Stimulated activated CD4-positive, alpha-beta T cell treated with anti-CD3 and anti-CD28 coated beads, Interleukin-12 subunit alpha, Interleukin-12 subunit beta, amount 100 ng/mL, for 4 hours (primary cell): ENCODE measurements at regions not wholly inside any gene's neighbourhood (a gene's known extent, or its start where the extent isn't known, plus 50 kb on each side); places are given as distances from the start of the nearest gene placed in this dataset.
"Not testable (repeated sequence)": the region's sequence is repeated elsewhere in the genome, so short reads cannot be mapped to it uniquely, and the experiment has no call there.

ENCODE experiments used
- DNase-seq: peaks from one replicate; pipeline ENCODE4 v3.0.0-alpha.2; 2020

DNA sequence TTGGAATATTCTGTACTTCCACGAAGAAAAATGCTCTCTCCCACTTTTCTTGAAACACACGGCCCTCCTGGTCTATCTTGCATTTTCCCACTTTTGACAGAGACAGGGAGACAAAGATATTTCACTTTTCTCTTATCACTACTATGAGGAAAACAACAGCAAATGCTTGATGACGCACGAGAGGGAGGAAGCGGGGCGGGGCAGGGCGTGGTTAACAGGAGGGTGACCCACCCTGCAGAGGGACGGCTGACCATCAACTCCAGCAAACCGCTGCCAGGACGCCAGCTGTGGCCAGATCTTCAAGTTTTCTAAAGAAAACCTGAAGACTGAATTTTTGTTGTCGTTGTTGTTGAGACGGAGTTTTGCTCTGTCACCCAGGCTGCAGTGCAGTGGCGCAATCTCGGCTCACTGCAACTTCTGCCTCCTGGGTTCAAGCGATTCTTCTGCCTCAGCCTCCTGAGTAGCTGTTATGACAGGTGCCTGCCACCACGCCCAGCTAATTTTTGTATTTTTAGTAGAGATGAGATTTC is 63.8 kb downstream of the NSUN5 start:
- DNase-seq, result not testable (repeated sequence)

DNA sequence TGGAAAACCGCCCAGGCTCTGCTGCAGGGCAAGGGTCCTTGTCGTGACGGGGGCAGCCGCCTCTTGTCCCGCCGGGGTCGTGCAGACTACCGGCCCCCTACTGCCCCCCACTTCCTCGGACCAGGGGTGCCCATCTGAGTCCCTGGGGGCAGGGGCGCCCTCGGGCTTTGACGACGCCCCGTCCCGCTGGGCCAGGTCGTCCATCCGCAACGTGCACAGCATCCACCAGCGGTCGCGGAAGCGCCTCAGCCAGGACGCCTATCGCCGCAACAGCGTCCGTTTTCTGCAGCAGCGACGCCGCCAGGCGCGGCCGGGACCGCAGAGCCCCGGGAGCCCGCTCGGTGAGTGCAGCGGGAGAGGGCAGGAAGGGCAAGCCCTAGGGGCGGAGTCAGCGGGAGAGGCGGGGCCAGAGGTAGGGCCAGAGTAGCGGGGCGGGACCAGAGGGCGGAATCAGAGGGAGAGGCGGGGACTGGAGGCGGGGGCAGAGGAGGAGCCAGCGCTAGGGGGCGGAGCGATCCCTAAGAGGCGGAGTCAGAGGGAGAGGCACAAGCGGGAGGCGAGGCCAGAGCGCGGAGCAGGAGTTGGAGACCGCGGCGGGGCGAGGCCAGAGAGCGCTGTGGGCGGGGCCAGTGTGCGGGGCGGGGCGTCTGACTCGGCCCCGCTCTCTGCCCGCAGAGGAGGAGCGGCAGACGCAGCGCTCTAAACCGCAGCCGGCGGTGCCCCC is 73.5 kb downstream of the NSUN5 start:
- DNase-seq, result peak; percentile 91

DNA sequence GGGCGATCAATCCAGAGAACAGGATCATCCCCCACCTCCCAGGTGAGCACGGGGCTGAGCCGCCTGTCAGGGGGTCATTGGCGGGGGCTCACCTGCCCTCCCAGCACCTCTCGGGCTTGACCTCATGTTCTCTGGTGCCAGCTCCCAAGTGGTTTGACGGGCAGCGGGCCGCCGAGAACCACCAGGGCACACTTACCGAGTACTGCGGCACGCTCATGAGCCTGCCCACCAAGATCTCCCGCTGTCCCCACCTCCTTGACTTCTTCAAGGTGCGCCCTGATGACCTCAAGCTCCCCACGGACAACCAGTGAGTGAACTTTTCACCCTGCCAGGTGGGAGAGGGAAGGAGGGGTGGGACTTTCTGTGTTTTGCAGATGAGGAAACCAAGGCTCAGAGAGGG is 82.9 kb downstream of the NSUN5 start:
- DNase-seq, result not testable (repeated sequence)

DNA sequence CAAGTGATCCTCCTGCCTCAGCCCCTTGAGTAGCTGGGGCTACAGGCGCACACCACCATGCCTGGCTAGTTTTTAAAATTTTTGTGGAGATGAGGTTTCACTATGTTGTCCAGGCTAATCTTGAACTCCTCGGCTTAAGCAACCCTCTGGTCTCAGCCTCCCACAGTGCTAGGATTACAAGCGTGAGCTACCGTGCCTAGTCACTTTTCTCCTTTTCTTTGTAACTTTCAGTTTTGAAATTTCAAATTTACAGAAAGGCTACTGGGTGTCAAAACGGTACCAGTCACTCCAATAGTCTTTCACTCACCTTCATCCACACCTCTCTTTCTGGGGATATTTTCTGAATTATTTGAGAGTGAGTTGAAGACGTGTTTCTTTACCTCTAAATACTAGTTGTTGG is 86.9 kb downstream of the NSUN5 start:
- DNase-seq, result not testable (repeated sequence)

DNA sequence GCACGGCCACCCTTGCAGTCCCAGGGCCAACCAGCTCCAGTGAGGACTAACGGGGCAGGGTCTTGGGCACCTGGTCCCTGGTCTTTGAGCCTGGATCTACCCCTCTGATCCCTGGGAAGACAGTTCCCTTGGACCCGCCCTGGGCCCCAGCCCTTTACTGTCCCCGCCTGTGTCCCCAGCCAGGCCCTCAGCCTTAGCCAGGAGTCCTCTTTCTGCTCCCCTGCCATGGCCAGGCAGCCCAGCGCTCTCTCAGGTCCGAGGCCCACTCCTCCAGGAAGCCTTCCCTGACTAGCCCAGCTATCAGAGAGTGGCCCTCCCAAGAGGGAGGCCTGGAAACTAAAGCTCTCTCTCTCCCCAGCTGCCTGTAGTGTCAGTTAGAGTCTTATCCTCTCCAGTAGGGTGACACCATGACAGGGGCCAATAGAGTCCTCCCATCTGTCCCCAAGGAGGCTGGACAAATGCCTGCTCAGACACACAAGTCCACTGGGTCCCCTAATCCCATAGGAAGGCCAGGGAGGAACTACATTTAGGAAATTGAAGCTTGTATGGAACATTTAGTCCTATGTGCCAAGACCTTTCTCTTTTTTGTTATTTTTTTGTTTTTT is 87.8 kb downstream of the NSUN5 start:
- DNase-seq, result not testable (repeated sequence)

DNA sequence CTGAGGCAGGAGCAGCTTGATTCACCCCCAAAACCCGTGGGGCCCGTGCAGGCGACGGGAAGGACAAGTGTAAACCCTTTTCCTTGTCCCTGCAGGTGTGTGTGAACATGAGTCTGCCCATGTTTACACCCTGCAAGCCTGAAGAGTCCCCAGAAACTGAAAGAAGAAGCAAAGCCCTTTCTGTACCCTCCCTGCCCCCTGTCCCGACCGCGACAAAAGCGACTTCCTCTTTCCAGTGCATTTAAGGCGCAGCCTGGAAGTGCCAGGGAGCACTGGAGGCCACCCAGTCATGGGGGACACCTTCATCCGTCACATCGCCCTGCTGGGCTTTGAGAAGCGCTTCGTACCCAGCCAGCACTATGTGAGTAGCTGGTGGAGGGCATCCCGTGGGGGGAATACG is 88.3 kb downstream of the NSUN5 start:
- DNase-seq, result not testable (repeated sequence)

DNA sequence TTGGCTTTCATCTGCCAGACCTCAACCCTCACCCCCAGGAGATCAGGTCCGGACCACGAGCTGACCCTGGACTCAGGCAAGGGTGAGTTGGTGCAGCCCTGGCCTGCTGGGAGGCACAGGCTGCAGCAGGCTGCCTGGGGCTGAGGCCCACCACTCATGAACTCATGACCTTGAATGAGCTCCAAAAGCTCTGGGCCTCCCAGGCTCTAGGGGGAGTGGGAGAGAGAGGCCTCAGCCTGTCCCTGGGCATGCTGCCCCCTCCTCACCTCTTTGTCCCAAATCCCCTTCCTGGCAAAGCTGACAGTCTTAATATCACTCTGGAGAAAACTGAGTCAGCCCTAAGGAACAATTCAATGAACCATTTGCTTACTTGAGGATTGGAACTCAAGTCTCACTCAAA is 89.8 kb downstream of the NSUN5 start:
- not testable (repeated sequence) for DNase-seq

DNA sequence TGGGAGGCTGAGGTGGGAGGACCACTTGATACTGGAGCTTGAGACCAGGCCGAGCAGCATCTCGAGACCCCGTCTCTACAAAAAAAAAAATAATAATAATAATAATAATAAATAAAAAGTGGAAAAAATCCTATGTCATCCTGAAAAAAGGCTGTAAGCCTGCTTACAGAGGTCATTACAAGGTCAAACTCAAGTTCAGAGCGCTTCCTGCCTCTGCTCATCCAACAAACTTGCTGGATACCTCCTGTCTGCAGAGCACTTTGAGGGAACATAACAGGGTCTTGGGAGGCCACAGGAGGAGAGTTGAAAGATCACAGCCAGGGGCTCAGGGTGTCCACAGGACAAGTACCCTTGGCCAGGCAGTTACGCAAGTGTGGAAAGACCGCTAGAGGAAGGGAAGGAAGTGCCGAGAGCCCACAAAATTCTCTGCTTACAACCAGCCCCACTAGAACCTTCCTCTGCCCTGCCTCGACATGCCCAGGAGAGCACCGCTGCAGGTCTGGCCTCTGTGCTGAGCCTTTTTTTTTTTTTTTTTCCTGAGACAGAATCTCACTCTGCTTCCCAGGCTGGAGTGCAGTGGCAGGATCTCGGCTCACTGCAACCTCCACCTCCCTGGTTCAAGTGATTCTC is 92.5 kb downstream of the NSUN5 start:
- DNase-seq, result not testable (repeated sequence)

DNA sequence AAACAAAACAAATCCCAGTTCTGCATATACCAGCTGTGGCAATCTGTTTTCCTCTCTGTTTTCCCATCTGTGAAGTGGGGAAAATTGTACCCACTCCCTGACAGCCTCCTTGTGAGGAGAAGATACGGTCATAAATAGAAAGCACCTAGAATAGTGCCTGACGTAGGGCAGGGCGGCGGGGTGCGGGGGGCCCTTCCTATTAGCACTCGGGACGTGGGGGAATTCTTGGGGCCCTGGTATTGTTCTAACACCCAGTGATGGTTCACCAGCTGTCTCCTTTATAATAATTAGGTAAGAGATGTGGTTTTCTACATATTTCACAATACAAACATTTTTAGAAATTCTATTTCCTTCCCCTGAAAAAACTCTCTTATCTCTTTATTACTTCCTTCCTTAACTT is 93.4 kb downstream of the NSUN5 start:
- DNase-seq, result not testable (repeated sequence)

DNA sequence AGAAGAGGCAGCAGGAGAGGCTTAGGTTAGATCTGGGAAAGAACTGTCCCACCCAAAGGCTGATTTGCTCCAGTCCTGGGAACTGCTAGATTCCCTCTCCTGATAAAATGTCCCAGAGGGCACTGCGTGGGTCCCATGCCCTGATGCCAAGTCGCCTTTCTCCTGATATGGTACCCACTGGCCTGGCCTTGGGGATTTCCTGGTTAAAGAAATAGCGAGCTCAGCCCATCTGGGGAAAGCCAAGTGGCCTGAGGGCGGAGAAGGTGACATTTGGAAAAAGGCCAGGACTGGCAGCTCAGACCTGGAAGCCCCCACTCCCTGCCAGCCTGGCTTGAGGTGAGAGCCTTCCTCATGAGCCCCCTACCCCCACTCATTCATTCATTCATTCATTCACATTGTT is 94.2 kb downstream of the NSUN5 start:
- not testable (repeated sequence) for DNase-seq

DNA sequence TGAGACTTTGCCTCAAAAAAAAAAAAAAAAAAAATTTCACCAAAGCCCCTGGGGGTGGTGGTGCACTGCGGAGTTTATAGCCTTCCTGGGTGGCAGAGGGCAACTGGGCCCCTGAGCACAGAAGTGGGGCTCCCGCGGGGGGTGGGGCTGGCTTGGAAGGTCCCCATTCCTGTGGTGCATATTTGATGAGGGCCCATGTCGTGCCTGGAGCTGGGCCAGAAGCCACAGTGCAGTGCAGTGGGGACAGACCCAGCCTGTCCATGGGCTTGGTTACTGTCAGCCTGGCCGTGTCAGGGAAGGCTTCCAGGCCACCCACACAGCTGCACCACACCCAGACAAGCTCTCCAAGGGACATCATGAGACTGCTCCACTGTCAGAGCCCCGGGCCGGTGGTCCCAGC is 95.5 kb downstream of the NSUN5 start:
- not testable (repeated sequence) for DNase-seq

DNA sequence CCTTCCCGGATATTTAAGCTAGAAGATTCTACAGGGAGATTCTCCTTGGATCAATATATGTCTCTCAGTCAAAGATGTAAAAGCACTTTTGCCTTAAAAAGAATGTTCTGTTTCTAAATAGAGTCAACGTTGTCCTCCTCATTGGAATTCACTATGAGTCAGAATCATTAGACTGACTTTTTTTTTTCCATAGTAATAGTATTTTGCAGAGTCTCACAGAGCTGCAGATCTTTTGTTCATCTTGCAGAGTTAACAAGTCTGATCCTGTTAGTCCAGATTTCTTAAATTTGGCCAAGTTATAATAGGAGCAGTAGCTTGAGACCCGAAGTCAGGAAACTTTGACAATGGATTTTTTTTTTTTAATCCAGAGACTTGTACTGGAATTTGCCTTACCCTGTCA is 103.0 kb downstream of the NSUN5 start:
- not testable (repeated sequence) for DNase-seq

DNA sequence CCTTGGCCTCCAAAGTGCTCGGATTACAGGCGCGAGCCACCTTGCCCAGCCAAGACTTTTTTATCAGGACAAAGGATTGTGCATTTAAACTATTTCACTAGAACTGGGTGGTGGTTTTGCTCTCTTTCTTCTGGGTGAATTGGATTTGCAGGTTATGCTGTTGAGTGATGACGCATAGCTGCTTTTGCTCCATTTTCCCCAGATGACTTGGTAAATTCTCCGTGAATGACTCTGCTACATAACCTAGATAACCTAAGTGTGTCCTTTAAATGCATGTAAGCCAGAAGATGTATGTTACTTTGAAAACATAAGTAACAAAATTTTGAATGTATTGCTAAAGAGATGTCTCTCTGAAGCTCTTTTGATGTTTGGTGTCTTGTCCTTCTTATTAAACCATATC is 103.7 kb downstream of the NSUN5 start:
- DNase-seq, result not testable (repeated sequence)

DNA sequence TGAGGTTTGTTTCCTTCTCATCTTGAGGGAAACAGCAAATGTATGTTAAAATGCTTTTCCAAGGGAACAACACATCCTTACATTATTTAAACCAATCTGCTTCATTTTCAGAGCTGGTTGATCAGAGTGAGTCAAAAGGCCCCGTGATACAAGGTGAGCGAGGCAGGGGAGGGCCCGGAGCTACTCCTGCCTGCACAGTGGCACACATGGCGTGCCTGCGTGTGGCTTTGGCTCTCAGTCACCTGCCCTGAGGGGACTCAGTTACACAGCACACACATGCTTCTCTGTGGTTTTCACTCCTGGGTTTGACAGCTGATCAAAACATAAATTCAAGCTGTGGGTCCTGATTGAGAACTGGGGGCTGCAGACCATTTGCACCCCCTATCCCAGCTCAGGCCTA is 105.3 kb downstream of the NSUN5 start:
- not testable (repeated sequence) for DNase-seq

DNA sequence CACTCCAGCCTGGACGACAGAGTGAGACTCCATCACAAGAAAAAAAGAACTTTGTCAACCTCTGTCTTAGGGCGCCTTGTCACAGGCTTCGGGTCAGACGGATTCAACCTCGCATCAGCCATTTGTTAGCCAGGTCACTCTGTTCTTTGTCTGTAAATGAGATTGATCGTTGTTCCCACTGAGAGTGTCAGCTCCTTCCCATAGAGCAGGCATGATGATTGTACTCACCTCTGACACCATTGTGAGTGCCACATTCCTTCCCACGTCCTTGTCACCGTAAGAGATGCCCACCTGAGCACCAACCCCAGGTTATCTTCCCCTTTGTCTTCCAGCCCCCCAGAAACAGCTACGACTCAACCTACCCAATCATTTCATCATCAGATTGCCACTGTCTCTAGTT is 107.4 kb downstream of the NSUN5 start:
- not testable (repeated sequence) for DNase-seq

DNA sequence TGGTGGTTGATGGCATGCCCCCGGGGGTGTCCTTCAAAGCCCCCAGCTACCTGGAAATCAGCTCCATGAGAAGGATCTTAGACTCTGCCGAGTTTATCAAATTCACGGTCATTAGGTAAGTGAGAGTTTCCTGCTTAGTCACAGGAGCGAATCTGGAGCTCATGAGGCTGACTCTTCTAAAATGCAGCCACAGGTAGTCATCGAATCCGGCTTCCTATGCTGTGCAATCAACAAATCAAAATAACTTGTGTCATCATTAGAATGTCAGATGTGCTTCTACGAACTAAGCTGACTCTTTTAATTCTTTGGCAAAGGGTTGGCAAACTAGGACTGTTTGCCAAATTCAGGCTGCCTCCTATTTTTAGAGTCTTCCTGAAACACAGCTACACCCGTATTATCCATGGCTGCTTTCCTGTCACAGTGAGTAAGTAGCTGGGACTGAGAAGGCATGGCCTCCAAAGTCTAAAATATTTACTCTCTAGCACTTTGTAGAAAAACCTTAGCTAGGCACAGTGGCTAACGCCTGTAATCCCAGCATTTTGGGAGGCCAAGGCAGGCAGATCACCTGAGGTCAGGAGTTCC is 108.0 kb downstream of the NSUN5 start:
- DNase-seq, result not testable (repeated sequence)

DNA sequence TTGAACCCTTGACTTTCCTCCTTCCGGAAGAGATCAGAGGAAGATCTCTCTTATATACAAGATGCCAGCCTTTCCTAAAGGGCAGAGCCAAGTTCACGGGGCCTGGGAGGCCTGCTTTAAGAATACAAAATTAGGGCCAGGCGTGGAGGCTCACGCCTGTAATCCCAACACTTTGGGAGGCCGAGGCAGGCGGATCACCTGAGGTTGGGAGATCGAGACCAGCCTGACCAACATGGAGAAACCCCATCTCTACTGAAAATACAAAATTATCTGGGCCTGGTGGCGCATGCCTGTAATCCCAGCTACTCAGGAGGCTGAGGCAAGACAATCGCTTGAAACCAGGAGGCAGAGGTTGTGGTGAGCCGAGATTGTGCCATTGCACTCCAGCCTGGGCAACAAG is 108.2 kb upstream of the SPDYE9 start:
- DNase-seq, result not testable (repeated sequence)

DNA sequence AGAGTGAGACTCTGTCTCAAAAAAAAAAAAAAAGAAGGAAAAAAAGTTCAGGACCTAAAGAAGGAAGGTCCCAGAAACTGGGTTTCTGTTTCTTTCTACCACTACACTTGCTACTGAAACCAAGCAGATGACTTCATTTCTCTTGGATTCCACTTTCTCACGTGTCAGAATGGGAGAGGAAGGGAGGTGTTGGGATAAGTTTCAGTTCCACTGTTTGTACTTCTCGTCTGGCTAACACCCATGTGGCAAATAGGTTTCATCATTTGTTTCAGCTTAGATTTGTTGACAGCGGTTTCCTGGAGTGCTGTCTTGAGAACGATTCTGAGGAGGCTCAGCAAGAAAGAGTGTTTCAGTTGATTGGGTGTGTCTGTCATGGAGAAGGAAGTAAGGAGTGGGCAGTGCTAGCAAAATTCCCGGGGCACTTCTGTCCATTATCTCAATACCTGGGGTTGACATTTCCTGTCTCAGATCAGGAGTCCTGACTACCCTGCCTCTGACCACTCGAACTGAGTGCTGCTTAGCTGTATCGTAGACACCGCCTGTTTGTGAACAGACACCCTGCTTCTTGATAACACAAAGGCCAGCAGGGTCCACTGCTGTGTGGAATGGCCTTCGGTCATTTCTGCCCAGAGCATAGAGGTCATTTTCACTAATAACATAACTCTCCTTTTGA is 104.8 kb upstream of the SPDYE9 start:
- DNase-seq, result not testable (repeated sequence)

DNA sequence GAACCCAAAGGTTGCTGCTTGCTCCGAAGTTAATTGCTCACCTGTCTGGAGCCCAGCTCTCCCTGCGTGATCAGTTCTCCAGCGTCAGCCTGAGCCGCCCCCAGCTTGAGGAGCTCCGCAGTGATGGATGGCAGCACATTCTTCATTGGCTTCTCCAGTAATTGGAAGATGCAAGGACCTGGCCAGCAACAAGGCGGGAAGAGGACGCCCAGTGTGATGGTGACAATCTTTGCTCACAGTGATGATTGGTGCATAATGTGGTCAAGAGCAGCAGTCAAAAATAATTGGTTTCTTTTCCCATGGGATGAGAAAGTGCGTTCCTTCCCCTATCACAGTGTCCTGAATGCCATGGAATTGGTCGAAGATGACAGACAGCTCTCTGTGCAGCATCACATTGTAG is 102.4 kb upstream of the SPDYE9 start:
- not testable (repeated sequence) for DNase-seq

DNA sequence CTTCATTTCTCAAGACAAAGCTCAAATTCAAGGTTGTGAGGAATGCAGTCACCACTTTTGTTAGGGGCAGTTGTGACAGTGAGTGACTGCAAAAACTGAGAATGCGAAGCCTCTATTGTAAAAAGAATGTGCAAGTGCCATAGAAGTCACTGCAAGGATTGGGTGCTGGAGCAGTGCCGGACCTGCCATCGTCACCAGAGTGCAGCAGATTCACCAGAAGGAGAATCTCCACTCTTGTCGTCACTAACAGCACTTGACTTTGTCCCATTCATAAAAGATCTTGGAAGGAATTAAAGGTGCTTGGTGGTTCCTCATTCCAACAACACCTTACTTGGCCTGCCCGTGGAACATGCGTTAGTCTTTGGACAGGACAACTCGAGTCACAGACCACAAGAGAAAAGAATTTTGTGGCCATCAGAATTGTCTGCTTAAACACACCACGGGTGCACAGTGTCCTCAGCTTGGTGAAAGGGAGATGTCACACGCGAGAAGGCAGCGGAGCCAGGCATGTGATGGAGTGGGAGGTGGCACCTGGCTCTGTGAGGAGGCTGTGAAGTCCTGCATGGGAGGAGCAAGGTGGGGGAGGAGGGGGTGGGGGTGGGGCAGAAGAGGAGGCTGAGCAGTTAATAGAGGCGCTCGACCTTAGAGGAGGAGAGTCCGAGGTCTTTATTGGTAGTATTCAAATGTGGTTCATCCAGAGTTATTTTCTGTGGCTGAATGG is 100.9 kb upstream of the SPDYE9 start:
- not testable (repeated sequence) for DNase-seq

DNA sequence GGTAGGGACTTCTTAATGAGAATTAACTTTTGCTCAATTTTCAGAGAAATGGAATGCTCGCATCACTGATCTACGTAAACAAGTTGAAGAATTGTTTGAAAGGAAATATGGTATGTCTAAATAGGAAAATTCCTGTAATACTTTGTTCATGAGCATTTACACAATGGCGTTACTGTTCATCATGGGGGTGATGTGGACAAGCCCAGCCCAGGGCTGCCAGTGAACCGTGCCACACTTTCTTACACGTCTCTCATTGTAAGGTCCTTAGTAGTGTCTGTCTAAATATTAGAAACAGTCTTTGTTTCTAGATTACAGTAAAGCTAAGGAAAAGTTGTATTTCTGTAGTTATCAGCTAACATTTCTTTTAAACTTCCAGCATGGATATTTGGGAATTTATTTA is 91.0 kb upstream of the SPDYE9 start:
- not testable (repeated sequence) for DNase-seq

DNA sequence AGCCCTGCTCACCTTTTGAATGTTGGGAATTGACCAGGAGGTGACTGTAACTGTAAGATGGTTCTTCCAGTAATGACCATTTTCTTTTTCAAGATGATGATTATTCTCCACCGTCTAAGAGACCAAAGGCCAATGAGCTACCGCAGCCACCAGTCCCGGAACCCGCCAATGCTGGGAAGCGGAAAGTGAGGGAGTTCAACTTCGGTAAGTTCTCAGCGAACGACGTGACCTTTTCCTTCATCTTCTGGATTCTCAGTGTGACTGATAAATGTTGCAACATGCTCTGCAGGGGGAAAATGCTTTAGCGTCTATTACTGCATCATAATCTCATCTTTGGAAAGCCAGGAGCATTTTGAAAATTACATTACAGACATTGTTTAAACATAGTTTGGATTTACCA is 89.5 kb upstream of the SPDYE9 start:
- not testable (repeated sequence) for DNase-seq
